GM19452 (cell line): ENCODE measurements at regions not wholly inside any gene's neighbourhood (a gene's known extent, or its start where the extent isn't known, plus 50 kb on each side); places are given as distances from the start of the nearest gene placed in this dataset.

Experiments
- ATAC-seq: cut with Tn5 transposase; IDR thresholded peaks from one replicate; pipeline ENCODE4 v1.9.1; 2021; ENCODE audit not compliant: unreplicated experiment

- ATAC-seq: no peak
These were observed 932.8 kb upstream of the POU3F3 start for GRCh38 chr2:103921161-103921560.

DNA sequence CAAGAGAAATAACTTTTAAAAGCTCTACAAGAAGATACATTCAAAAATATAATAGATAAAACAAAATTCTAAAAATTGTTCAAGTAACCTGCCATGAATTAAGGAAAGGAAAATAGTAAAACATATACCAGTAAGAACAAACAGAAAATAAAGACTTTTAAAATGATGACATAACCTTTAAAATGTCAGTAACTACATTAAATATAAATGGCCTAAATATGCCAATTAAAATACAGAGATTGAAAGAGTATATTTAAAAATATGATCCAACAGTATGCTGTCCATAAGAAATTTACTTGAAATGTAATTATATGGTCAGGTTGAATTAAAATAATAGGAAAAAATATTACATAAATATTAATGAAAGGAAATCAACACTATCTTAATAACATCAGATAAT is 911.7 kb upstream of the POU3F3 start:
- no peak for ATAC-seq

- ATAC-seq: no peak
These were observed 908.8 kb upstream of the POU3F3 start for GRCh38 chr2:103945083-103945482.

DNA sequence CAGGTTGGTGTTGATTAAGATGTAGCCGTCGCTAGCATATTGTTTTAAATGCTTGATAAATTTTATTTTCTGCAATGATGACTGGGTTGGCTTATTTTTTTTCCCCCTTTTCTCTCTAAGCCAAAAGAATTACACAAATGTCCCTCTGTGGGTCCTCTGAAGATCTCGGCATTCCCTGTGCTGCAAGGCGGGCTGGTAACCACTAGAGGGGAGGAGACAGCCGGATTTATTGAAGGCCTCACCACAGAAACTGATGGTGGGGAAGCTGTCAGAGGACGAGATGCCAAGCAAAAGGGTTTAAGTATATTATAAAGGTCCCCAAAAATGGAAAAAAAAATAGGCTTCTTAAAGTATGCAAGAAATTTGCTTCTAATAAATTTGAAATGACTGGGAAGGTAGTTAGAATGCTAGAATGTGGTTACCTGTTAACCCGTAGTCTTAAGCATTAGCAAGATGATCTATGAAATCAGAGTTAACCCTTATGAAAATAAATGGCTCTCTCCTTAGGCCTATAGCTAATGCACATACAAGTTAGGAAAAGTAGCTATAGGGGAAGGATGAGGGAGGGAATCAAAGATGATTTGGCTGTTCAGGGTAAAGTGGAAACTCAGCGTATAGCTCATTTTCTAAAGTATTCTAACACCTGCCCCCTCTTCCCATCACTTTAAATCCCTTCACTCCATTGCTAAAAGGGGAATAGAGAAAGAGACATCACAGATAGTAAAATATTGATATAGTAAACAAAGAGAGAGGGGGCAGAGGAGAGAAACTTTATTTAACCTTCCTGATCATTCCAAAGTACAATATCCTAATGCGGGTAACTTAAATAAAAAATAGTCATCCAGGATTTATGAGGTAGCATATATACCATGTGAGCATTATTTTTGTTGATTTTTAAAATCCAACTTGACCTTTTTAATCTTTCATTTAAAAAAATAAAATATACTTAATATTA is 894.5 kb upstream of the POU3F3 start:
- no peak for ATAC-seq

GRCh38 chr2:103960129-103960513 is 893.8 kb upstream of the POU3F3 start:
- ATAC-seq: no peak

DNA sequence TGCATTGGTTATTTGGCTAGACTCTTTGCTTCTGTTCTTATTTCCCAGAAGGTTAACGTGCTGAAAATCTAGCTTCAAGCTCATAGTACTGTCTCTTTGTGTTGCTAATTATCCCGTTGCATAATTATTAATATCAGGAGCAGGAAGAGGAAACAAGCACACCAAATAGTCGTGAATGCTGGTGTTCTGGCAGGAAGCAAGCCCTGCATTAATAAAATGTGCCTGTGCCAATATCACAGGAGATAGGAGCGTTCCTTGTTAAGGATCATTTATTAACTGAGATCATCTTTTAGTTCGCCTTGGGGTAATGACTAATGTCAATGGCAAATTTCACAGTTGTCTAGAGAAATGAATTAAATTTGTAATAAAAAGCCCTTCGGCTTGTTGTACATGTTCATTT is 893.0 kb upstream of the POU3F3 start:
- no peak for ATAC-seq

DNA sequence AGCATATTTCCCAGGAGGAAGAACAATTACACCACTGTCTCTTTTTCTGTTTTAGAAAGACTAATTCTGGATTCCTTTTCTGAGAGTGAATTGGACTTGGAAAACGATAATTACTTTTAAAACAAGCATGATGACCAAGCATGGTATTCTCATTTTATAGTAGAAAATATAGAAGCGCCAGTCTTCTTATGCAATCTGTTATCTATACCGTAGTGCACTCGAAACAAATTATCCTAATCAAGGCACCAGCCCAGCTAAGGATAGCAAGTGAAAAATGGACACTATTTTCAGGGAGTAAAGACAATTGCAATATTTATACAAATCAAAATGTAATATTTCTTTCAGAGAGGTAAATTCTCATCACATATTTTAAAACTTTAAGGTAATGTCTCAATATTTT is 892.1 kb upstream of the POU3F3 start:
- no peak for ATAC-seq

- no peak for ATAC-seq
These were observed 891.2 kb upstream of the POU3F3 start for GRCh38 chr2:103962670-103963069.

- ATAC-seq: no peak
These were observed 890.7 kb upstream of the POU3F3 start for GRCh38 chr2:103963146-103963725.

- no peak for ATAC-seq
These were observed 876.7 kb upstream of the POU3F3 start for GRCh38 chr2:103977241-103977640.

- ATAC-seq: no peak
These were observed 876.2 kb upstream of the POU3F3 start for GRCh38 chr2:103977668-103978067.

GRCh38 chr2:103980401-103980800 is 873.5 kb upstream of the POU3F3 start:
- ATAC-seq: no peak

DNA sequence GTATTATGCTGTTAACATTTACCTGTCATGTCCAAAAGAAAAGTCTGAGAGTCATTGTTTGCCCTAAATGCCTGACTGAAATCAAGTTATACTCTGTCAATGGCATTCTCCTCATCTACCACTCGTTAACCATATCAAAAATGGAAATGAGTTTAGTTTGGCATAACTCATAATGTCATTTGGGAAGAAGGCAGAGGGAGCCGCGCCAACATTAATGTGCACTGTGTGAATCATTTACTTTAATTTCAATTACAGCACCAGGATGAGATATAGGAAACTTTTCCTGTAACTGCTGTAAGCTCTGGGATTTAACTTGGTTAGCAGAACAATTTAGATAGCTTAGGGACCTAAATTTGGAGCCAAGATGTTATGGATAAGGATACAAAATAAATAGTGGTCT is 871.2 kb upstream of the POU3F3 start:
- no peak for ATAC-seq

- ATAC-seq: no peak
These were observed 867.9 kb upstream of the POU3F3 start for GRCh38 chr2:103986001-103986400.

DNA sequence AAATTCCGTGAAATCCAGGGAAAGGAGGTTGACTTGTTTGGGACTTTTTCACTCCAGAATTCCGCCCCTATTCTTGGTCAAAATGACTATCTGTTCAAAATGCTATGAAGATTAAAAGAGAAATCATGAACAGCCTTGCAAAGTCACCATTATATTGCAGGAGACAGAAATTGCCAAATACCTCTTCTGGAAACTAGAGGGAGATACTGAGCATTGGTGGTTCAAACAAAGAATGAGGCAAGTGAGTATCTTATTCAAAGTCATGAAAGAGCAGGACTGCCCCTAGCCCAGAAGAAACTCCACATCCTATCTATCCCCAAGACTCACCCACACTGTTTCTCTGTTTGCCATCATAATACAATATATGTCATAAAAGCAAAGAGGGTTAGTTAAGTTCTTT is 862.3 kb upstream of the POU3F3 start:
- no peak for ATAC-seq

DNA sequence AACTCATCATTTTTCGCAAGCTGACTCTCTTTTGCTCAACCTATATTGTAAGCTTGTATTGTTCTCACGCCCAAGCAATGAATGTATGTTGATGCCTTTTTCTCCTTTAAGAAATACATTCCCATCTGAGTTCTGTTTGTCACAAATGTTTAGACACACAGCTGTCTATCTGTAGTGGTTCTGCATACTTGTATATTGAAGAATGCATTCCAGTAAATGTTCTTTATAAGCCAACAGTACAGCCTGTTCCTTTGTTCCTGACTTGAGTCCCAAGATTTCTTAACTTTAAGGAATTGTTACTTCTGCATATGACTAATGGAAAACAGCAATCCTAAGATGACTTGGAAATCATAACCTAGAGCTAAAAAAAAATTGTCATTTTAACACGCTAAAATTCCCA is 849.1 kb upstream of the POU3F3 start:
- ATAC-seq: no peak

GRCh38 chr2:104016801-104017200 is 837.1 kb upstream of the POU3F3 start:
- no peak for ATAC-seq

DNA sequence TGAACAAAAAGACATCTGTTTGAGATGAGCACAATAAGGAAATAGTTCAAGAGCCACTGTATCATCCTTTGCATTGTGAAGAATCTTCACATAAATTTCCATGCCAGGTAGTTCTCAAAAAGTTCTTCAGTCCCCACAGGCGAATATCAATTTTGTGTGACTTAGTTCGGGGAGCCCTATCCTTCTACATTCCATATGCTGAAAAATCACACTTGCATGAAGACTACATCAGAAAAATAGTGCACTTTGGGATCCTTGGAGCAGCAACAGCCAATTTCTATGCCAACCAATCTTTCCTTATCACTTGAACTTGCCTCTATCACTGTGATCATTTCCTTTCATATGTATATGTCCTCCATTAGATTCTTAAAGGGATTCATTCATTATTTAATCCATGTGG is 830.6 kb upstream of the POU3F3 start:
- ATAC-seq: no peak

DNA sequence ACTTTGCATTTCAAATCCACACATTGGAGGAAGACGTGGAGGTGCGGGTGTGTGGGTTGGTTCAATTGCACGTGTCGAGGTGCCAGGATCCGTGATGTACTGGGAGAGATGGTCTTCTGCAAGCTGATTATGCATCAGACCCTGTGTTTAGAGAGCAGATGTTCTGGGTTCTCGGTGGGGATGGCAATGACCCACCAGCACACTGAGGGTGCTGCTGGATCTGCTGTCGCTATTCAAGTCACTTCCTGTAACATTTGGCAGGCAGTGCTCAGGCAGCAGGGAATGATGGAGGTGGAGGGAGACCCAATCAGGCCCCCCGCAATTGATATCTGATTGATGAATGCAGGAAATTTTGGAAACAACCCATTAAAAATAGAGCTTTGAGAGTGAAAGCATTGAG is 830.1 kb upstream of the POU3F3 start:
- ATAC-seq: no peak

- ATAC-seq: no peak
These were observed 828.6 kb upstream of the POU3F3 start for GRCh38 chr2:104025295-104025694.

DNA sequence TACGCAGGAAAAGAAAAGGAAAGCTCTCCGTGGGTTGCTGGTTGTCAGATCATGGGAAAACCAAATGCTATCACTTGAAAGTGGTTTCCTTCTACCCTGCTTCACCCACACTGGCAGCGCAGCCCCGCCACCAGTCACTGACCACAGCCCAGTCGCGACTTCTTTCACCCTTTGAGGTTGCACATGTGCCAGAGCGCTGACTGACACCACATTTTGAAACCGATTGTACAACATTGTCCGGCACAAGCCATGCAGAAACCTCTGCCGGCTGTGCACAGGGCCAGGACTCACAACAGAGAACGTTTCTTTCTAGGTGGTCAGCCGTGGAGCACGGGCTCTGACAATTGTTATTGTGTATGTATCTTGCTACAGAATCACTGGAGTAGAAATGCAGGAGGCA is 827.2 kb upstream of the POU3F3 start:
- ATAC-seq: no peak

GRCh38 chr2:104027321-104027720 is 826.6 kb upstream of the POU3F3 start:
- no peak for ATAC-seq

- no peak for ATAC-seq
These were observed 825.9 kb upstream of the POU3F3 start for GRCh38 chr2:104028061-104028460.
